SK-N-SH (cell line): ENCODE measurements at regions not wholly inside any gene's neighbourhood (a gene's known extent, or its start where the extent isn't known, plus 50 kb on each side); places are given as distances from the start of the nearest gene placed in this dataset.

Experiments
- CTCF ChIA-PET: fragments of 300-600, 350-600 bp; formaldehyde crosslinking; extraction: SDS; loops from one replicate; lab custom pipeline; 2021; lab: Yijun Ruan, JAX
- POLR2A ChIA-PET: fragments of 350-600 bp; sonication (Branson Sonifier 250); formaldehyde crosslinking; extraction: SDS; loops from one replicate; lab custom pipeline; 2020; ENCODE audit warnings: antibody characterized with exemption, inconsistent platforms; lab: Yijun Ruan, JAX
- DNase-seq: peaks from one replicate; pipeline ENCODE4 v3.0.0; 2012
- H2AFZ ChIP-seq: fragments of 200-600 bp; sonication (generic); 2 replicates; pipeline ENCODE4 v1.8.1; 2016; ENCODE audit warnings: antibody characterized with exemption, mild to moderate bottlenecking, low read depth
- H3F3A ChIP-seq: fragments of 200-600 bp; sonication (generic); replicated peaks from 2 replicates; pipeline ENCODE3; 2016; ENCODE audit warnings: antibody characterized with exemption, mild to moderate bottlenecking; ENCODE audit not compliant: insufficient read depth
- H3K27ac ChIP-seq, 2 experiments: fragments of 200-500 bp in 1 of 2; fragments of 200-600 bp in 1 of 2; sonication (Bioruptor generic) in 1 of 2; sonication (generic), shearing (Covaris generic) in 1 of 2; 2 replicates each; pipeline versions ENCODE4 v1.5.1 to v1.6.1; 2014 to 2016; ENCODE audit warnings: low read depth in 2 of 2, inconsistent platforms in 1 of 2, low read length in 1 of 2, mild to moderate bottlenecking in 1 of 2, mixed read lengths in 1 of 2
- H3K27me3 ChIP-seq: fragments of 200-600 bp; sonication (generic), shearing (Covaris generic); 2 replicates; pipeline ENCODE4 v1.6.1; 2016; ENCODE audit warnings: mixed run types; ENCODE audit not compliant: insufficient read depth
- H3K36me3 ChIP-seq, 2 experiments: fragments of 200-500 bp in 1 of 2; fragments of 200-600 bp in 1 of 2; sonication (Bioruptor generic) in 1 of 2; sonication (generic) in 1 of 2; replicated peaks in 1 of 2; 2 replicates each; pipeline versions ENCODE3 to v1.5.1; 2014 to 2016; ENCODE audit warnings: low read length in 1 of 2, mild to moderate bottlenecking in 1 of 2; ENCODE audit not compliant: insufficient read depth in 2 of 2, control insufficient read depth in 1 of 2
- H3K4me1 ChIP-seq, 2 experiments: fragments of 200-500 bp in 1 of 2; fragments of 200-600 bp in 1 of 2; sonication (Bioruptor generic) in 1 of 2; sonication (generic), shearing (Covaris generic) in 1 of 2; 2 replicates each; pipeline versions ENCODE4 v1.5.1 to v1.6.1; 2014 to 2016; ENCODE audit warnings: low read depth in 1 of 2, low read length in 1 of 2, mixed run types in 1 of 2; ENCODE audit not compliant: insufficient read depth in 2 of 2, control insufficient read depth in 1 of 2
- H3K4me2 ChIP-seq: fragments of 200-600 bp; sonication (generic), shearing (Covaris generic); 2 replicates; pipeline ENCODE4 v1.6.1; 2017; ENCODE audit warnings: mixed run types
- H3K4me3 ChIP-seq, 2 experiments: fragments of 200-500 bp in 1 of 2; fragments of 200-600 bp in 1 of 2; sonication (Bioruptor generic) in 1 of 2; sonication (generic), shearing (Covaris generic) in 1 of 2; 2 replicates each; pipeline versions ENCODE4 v1.5.1 to v1.8.1; 2014 to 2016; ENCODE audit warnings: low read depth in 2 of 2, inconsistent platforms in 1 of 2, low read length in 1 of 2, mild to moderate bottlenecking in 1 of 2, mixed read lengths in 1 of 2, moderate library complexity in 1 of 2
- H3K79me2 ChIP-seq: fragments of 200-600 bp; sonication (generic); 2 replicates; pipeline ENCODE4 v1.8.1; 2017; ENCODE audit warnings: mild to moderate bottlenecking; ENCODE audit not compliant: insufficient read depth
- H3K9ac ChIP-seq: fragments of 200-600 bp; sonication (generic); 2 replicates; pipeline ENCODE4 v1.6.1; 2017; ENCODE audit warnings: mixed run types
- H3K9me2 ChIP-seq: fragments of 200-600 bp; sonication (generic); 2 replicates; pipeline ENCODE4 v1.6.1; 2017; ENCODE audit warnings: mixed run types
- H3K9me3 ChIP-seq: fragments of 200-600 bp; sonication (generic); 2 replicates; pipeline ENCODE4 v1.6.1; 2017; ENCODE audit warnings: mixed run types, mild to moderate bottlenecking, moderate library complexity
- H4K20me1 ChIP-seq: fragments of 200-600 bp; sonication (generic); 2 replicates; pipeline ENCODE4 v1.6.1; 2017; ENCODE audit warnings: mild to moderate bottlenecking, mixed run types; ENCODE audit not compliant: insufficient read depth
- ELF1 ChIP-seq: IDR thresholded peaks from 2 replicates; pipeline ENCODE4 v1.4.0; 2012
- FOSL2 ChIP-seq: IDR thresholded peaks from 2 replicates; pipeline ENCODE4 v1.4.0; 2012; ENCODE audit warnings: low read depth, mild to moderate bottlenecking, moderate library complexity, borderline replicate concordance
- FOXJ3 ChIP-seq: sonication (generic); formaldehyde crosslinking; IDR thresholded peaks from 2 replicates; pipeline ENCODE4 v1.5.1; 2020; ENCODE audit warnings: mild to moderate bottlenecking, missing genetic modification reagents
- FOXM1 ChIP-seq: IDR thresholded peaks from 2 replicates; pipeline ENCODE4 v1.4.0; 2012; ENCODE audit warnings: low read depth, mild to moderate bottlenecking
- JUND ChIP-seq: IDR thresholded peaks from 2 replicates; pipeline ENCODE4 v1.4.0; 2012
- MEF2A ChIP-seq: IDR thresholded peaks from 2 replicates; pipeline ENCODE4 v1.4.0; 2012; ENCODE audit warnings: low read depth, borderline replicate concordance
- MXI1 ChIP-seq: IDR thresholded peaks from 2 replicates; pipeline ENCODE4 v1.6.1; 2012; ENCODE audit warnings: mild to moderate bottlenecking, low read depth, low read length, improper control_type of control experiment
- POLR2AphosphoS5 ChIP-seq: IDR thresholded peaks from 2 replicates; pipeline ENCODE4 v1.6.1; 2012; ENCODE audit warnings: low read depth, low read length
- RAD21 ChIP-seq: IDR thresholded peaks from 2 replicates; pipeline ENCODE4 v1.6.1; 2012; ENCODE audit warnings: mild to moderate bottlenecking, low read length
- RCOR1 ChIP-seq: fragments of 150-350 bp; IDR thresholded peaks from 2 replicates; pipeline ENCODE4 v1.6.1; 2017; ENCODE audit warnings: antibody characterized with exemption, low read length
- RFX5 ChIP-seq: IDR thresholded peaks from 2 replicates; pipeline ENCODE4 v1.6.1; 2012; ENCODE audit warnings: mild to moderate bottlenecking, improper control_type of control experiment, low read length
- SIN3A ChIP-seq: IDR thresholded peaks from 2 replicates; pipeline ENCODE4 v1.6.1; 2012; ENCODE audit warnings: low read depth, mild to moderate bottlenecking, low read length, moderate library complexity, borderline replicate concordance
- SMC3 ChIP-seq: IDR thresholded peaks from 2 replicates; pipeline ENCODE4 v1.6.1; 2012; ENCODE audit warnings: low read depth, low read length, improper control_type of control experiment
- TCF12 ChIP-seq: IDR thresholded peaks from 2 replicates; pipeline ENCODE4 v1.4.0; 2012
- TEAD4 ChIP-seq: IDR thresholded peaks from 2 replicates; pipeline ENCODE4 v1.4.0; 2012; ENCODE audit warnings: mild to moderate bottlenecking, borderline replicate concordance; ENCODE audit not compliant: insufficient read depth
- YY1 ChIP-seq: IDR thresholded peaks from 2 replicates; pipeline ENCODE4 v1.4.0; 2012; ENCODE audit warnings: low read depth, mild to moderate bottlenecking
- WGBS: methylation state at CpG from one replicate; pipeline ENCODE4 v1.1.6; 2017; ENCODE audit warnings: low lambda C conversion rate; 5-methylcytosine and 5-hydroxymethylcytosine counted together
- TF ChIP-seq, protein P1 (sequence below): fragments of 150-350 bp; IDR thresholded peaks from 2 replicates; pipeline ENCODE4 v1.6.1; 2017; ENCODE audit warnings: antibody characterized with exemption, low read length, low read depth, borderline replicate concordance
- TF ChIP-seq, protein P2 (sequence below): IDR thresholded peaks from 2 replicates; pipeline ENCODE4 v1.4.0; 2012; ENCODE audit warnings: low read depth, borderline replicate concordance
- TF ChIP-seq, protein P3 (sequence below): fragments of 200-600 bp; sonication (generic); IDR thresholded peaks from 2 replicates; pipeline ENCODE4 v1.6.1; 2017; ENCODE audit warnings: antibody characterized with exemption, mild to moderate bottlenecking, moderate library complexity

DNA sequence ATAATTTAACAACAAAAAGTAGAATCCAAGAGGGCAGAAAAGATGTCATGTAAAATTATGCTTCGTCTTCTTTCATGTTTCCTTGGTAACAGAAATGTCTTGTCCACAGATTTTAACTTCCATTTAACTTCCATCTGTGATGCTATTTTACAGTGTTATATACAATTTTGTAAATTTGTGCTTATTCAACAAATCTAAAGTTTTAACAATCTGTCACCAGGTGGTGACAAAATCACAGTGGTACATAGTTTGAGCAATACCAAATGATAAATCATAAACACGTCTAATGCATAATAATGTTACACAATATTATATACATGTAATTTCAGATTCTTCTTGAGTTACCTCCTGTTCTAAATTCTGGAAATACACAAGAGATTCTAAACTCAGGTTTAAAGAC is 784.4 kb upstream of the CELF2 start:
- Histone ChIP-seq H3K27ac (no peak overlapping the region), H3K9me3 (peaks cover 5% of the 10 kb centered on the region; the same call in 1 of the 2 replicates), H3K9ac (no peak overlapping the region), H3K4me1 (no peaks in the 10 kb centered on the region)
- 25% methylated on average over 2 of the region's 2 CpGs for WGBS
- TF ChIP-seq FOXM1 (no peak), RFX5 (no peak), ELF1 (no peak), TCF12 (no peak), JUND (no peak), MXI1 (no peak), TEAD4 (no peak), FOXJ3 (CRISPR knock-in tag) (no peak), RCOR1 (no peak), FOSL2 (no peak), SMC3 (no peak), RAD21 (no peak), YY1 (no peak), POLR2AphosphoS5 (no peak), MEF2A (no peak), SIN3A (no peak)
- TF ChIP-seq, protein P1, sequence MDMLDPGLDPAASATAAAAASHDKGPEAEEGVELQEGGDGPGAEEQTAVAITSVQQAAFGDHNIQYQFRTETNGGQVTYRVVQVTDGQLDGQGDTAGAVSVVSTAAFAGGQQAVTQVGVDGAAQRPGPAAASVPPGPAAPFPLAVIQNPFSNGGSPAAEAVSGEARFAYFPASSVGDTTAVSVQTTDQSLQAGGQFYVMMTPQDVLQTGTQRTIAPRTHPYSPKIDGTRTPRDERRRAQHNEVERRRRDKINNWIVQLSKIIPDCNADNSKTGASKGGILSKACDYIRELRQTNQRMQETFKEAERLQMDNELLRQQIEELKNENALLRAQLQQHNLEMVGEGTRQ = no peak
- TF ChIP-seq, protein P2, sequence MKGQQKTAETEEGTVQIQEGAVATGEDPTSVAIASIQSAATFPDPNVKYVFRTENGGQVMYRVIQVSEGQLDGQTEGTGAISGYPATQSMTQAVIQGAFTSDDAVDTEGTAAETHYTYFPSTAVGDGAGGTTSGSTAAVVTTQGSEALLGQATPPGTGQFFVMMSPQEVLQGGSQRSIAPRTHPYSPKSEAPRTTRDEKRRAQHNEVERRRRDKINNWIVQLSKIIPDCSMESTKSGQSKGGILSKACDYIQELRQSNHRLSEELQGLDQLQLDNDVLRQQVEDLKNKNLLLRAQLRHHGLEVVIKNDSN = no peak
- TF ChIP-seq, protein P3, sequence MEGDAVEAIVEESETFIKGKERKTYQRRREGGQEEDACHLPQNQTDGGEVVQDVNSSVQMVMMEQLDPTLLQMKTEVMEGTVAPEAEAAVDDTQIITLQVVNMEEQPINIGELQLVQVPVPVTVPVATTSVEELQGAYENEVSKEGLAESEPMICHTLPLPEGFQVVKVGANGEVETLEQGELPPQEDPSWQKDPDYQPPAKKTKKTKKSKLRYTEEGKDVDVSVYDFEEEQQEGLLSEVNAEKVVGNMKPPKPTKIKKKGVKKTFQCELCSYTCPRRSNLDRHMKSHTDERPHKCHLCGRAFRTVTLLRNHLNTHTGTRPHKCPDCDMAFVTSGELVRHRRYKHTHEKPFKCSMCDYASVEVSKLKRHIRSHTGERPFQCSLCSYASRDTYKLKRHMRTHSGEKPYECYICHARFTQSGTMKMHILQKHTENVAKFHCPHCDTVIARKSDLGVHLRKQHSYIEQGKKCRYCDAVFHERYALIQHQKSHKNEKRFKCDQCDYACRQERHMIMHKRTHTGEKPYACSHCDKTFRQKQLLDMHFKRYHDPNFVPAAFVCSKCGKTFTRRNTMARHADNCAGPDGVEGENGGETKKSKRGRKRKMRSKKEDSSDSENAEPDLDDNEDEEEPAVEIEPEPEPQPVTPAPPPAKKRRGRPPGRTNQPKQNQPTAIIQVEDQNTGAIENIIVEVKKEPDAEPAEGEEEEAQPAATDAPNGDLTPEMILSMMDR = no peak
- TF ChIP-seq, all 33 proteins: peak for 0
- Histone ChIP-seq H3K9me2 (0 out of 2 replicates have a peak, but pooled peaks cover 2% of the 10 kb centered on the region), H3K4me3 (no peak overlapping the region), H2AFZ (no peak overlapping the region), H3K36me3 (no peaks in the 10 kb centered on the region), H3K4me2 (no peak overlapping the region), H4K20me1 (no peaks in the 10 kb centered on the region), H3F3A (no peaks in the 10 kb centered on the region), H3K79me2 (no peaks in the 10 kb centered on the region), H3K27me3 (no peaks in the 10 kb centered on the region)
- ChIA-PET CTCF (no interaction called here), POLR2A (no interaction called here)
- DNase-seq = no peak
